ENCODE measurements at regions not wholly inside any gene's neighbourhood (a gene's known extent, or its start where the extent isn't known, plus 50 kb on each side); places are given as distances from the start of the nearest gene placed in this dataset.

- no peak for DNase-seq (ENCODE audit: low read depth in 2 of 2)
Measured at GRCh38 chr12:24557738-24558137, 391.2 kb downstream of the BCAT1 start.

DNA sequence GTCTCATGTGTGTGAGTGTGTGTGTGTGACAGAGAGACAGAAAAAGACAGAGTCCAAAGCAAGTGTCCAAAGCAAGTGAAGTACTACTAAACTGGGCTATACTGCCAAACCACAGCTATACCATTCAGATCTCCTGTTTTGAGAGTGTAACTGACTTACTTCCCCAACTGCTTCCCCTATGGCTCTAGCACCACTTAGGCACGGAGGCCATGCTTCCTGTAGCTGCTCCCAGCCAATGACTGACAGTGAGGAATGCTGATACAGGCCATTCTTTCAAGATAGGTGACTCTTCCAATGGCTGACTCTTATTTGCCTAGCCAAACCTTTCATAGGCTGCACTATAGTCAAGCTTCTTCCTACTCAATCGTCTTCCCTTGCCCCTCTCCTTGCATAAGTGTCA lies 393.2 kb downstream of the BCAT1 start:
- DNase-seq (ENCODE audit: low read depth in 2 of 2) = no peak

DNA sequence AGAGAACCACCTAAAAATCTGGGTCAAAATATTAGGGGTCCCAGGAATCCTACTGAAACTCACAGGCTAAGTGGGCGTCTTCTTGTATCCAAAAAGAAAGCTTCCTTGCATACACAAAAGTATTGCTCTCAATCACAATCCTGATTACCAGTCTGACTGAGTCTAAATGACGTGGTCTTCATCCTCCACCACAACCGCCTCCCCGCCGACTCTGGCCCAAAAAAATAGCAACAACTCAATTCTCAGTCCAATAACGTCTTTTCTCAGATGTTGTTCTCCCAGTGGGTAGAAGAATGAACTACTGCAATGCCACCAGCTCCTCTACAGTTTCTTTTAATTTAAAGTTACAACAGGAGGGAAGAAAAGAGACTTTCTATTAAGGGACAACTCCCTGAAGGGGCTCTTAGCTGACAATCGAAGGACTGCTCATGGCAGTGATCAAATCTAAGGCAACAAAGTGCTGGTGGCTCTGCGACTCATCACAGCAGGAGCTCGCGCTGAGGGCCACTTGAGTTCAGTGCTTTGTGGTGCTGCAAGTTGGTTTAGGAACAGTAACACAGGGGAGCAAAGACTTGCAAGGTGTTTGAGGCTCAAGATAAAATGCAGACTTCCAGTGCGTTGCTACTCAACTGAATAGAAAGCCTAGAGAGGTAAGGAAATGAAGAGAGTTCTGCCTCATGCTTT lies 394.1 kb downstream of the BCAT1 start:
- DNase-seq (ENCODE audit: low read depth in 2 of 2) = no peak

- no peak for DNase-seq (ENCODE audit: low read depth in 2 of 2)
Measured at GRCh38 chr12:24553259-24553658, 395.6 kb downstream of the BCAT1 start.

DNA sequence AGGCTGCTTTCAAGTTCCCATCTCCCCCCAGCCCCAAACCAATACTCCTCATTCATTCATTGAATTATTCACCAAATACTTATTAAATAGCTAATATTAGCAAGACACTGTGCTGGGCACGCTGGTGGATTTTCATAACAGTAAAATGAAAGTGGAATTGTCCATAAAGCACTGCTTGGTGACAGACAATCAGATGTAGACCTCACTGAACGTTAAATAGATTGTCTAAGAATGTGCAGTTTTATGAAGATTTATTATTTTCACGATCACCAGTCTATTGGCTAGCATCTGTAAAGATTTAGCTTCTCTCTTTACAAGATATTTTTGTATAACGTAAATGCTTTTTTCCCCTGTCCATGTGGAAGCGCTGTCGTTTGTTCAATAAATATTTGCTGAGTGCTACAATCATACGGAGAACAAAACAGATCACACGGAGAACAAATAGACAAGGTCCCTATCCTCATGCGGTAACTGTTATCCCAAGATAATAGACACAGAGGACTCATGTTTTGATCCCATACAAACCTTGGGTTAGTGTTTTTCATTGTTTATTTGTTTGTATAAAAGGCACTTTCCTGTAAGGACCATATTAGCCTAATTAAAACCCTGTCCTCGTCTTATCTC lies 397.6 kb downstream of the BCAT1 start:
- DNase-seq (ENCODE audit: low read depth in 2 of 2) = no peak

- no peak for DNase-seq (ENCODE audit: low read depth in 2 of 2)
Measured at GRCh38 chr12:24550609-24551008, 398.3 kb downstream of the BCAT1 start.

DNA sequence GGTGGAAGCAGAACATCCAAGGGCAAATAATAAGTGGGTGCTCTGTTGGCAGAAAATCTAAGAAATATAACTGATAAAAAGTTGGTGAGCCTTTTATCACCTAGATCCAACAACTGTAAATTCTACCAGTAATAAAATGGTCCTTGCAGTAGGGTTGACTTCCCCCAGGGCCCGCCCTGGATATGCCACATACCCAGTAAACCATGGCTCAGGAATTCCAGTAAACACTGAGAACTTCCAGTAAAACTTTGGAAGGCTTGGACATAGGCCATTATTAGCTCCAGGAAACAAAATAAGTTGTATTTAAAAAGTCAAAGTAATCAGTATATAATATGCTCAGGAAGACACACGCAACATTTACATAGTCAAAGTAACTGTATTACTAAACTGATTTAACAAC lies 402.2 kb downstream of the BCAT1 start:
- DNase-seq (ENCODE audit: low read depth in 2 of 2) = no peak

GRCh38 chr12:24546084-24546483 lies 402.8 kb downstream of the BCAT1 start:
- DNase-seq (ENCODE audit: low read depth in 2 of 2) = no peak

DNA sequence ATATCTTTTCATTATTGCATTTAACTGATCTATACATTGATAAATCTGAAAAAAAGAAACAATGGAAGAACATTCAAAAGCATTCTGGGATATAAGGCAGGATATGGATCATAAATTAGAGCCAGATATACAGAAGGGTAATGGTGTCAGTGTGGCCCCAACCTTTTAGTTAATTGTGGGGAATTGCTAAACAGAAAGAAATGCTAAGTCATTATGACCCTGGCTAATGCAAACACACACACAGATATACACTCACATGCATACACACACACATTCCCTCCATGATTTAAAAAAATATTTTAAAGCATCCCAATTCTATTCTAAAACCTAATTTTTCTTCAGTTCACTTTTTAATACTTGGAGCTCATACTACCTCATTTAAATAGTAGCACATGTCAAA lies 404.5 kb downstream of the BCAT1 start:
- no peak for DNase-seq (ENCODE audit: low read depth in 2 of 2)

GRCh38 chr12:24541193-24541871 lies 407.6 kb downstream of the BCAT1 start:
- DNase-seq (ENCODE audit: low read depth in 2 of 2) = no peak

DNA sequence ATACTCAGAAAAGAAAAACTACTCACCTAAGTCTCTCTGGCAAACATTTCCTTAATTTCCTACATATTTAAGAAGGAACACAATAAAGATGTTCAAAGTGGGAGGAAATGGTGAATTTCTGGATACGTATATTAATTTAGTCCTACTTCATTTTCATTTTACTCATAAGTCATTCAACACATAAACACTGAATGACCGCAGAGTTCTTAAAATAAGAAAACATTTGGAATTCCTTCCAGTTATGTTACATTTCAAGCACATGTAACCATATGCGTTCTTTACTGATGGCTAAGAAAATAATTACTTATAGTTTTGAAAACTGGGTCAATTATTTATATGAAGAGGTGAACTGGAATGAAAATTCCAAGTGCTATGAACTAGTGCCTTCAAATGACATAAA lies 409.3 kb downstream of the BCAT1 start:
- DNase-seq (ENCODE audit: low read depth in 2 of 2) = no peak

DNA sequence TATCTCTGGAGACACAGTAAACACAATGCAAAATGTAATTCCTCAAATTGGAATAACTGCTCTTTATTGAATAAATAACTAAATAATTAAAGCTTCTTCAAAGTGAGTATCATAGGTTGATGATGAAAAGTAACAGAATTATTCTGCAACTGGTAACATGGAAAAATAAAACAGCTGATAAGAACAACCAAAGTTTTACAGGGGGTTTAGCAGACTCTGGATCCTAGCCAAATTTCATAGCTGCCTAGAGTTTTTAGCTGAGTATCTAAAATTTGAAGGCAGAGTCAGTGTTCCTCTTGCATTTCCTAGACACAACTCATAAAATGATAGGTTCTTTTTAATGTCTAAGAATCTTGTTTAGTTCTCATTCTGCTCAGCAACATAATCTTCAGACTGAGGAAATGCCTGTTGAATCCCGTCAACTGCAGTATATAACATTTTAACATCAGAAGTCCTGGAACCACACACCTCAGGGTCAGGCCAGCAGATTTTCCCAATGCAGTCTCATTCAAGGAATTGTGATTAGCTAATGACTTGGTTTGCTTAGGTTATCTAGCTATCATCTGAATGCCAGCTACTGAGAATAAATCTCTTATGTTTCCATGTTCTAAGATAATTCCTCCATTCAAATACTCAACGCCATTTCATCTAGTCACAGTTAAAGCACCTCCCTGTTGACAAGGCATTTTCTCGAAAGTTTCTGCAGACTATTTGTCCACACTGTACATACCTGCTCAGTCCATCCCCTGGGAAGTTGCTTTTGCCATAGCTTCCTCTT lies 411.6 kb downstream of the BCAT1 start:
- no peak for DNase-seq (ENCODE audit: low read depth in 2 of 2)

- no peak for DNase-seq (ENCODE audit: low read depth in 2 of 2)
Measured at GRCh38 chr12:24535334-24536069, 413.4 kb downstream of the BCAT1 start.

- no peak for DNase-seq (ENCODE audit: low read depth in 2 of 2)
Measured at GRCh38 chr12:24534622-24535021, 414.3 kb downstream of the BCAT1 start.

GRCh38 chr12:24533716-24534352 lies 415.1 kb downstream of the BCAT1 start:
- no peak for DNase-seq (ENCODE audit: low read depth in 2 of 2)

DNA sequence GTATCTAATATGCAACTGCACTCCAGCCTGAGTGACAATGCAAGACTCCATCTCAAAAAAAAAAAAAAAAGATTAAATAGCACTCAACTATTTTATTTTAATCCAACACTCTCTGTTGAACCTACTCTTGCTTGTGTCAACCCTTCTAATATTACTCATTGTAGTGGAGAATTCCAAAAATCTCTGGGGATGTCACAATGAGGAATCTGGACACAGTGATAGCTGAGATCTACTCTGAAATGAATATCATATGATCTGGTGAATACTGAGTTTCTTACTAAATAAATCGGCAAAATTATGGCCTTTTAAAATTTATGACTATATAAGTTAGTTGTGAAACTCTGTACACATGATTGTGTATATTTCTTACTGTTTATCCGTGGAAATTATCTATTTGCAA lies 418.2 kb downstream of the BCAT1 start:
- DNase-seq (ENCODE audit: low read depth in 2 of 2) = no peak

DNA sequence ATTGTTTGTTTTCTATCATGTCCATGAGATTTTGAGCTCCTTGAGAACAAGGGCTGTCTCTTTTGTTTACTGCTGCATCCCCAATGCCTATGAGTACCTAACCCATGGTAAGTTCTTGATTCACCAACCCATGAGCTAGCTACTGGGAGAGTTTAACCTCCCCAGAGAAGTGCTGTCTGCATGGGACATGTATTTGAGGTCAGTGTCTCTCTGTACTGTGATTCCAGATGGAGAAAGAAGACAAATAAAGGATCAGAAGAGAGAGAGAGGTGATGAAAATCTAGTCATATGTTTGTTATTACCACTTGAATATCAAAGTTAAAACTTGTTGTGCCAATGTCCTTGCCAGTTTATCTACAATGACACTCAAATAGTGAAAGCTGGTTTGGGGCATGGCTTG lies 421.8 kb downstream of the BCAT1 start:
- DNase-seq (ENCODE audit: low read depth in 2 of 2) = no peak

DNA sequence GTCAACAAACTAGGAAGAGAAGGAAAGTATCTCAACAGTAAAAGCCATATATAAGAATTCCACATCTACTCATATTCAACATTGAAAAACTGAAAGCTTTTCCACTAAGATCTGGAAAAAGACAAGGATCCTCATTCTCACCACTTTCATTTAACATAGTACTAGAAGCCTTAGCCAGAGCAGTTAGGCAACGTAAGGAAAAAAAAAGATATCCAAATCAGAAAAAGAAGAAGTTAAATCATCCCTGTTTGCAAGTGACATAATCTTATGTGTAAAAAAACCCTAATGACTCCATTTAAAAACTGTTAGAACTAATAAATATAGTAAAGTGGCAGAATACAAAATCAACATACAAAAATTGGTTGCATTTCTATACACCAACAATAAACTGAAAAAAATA lies 426.2 kb downstream of the BCAT1 start:
- DNase-seq (ENCODE audit: low read depth in 2 of 2) = no peak

- DNase-seq (ENCODE audit: low read depth in 2 of 2) = no peak
Measured at GRCh38 chr12:24519759-24520158, 429.1 kb downstream of the BCAT1 start.

DNA sequence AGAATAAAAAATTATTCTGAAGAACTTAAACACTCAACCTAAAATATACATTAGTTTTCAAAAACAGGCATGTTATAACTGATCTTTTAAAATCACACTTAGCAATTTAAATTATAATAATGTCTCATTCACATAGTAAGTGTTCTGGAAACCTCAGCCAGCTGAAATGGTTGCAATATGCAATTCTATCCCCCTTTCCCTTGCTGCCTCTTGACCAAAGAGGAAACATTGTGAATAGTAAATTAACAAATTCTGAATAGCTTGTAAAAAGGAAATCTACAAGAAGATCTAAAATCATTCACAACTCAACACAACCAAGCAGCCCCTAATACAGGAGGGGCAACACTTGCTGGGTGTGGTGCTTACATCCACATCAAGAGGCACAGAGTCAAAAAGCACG lies 431.9 kb downstream of the BCAT1 start:
- DNase-seq (ENCODE audit: low read depth in 2 of 2) = no peak

DNA sequence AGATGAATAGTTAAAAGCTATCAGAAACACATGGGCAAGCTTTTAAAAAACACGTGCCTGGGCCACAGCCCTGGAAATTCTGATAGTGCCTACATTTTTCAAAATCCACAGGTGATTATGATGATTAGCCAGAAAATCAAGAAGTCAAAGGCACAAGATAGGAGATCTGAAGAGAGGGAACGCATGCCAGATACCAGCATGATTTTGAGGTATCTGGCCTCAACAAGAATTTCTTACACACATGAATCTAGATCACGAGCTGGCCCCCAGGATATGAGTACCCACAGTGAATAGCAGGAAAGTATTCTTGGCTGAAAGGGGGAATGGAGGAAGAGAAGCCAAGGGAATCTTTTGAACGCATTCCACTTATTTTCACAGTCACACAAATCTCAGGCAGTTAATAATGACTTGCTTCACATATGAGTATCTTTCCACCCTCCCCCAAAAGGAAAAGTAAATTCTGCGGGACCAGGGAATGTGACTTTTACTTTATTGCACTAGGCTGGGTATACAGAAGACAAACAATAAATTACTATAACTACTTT lies 438.2 kb downstream of the BCAT1 start:
- no peak for DNase-seq (ENCODE audit: low read depth in 2 of 2)

All from stimulated activated CD4-positive, alpha-beta T cell treated with anti-CD3 and anti-CD28 coated beads, Interleukin-12 subunit alpha, Interleukin-12 subunit beta, amount 100 ng/mL, for 24 hours (primary cell).